H9 (cell line): ENCODE measurements at regions not wholly inside any gene's neighbourhood (a gene's known extent, or its start where the extent isn't known, plus 50 kb on each side); places are given as distances from the start of the nearest gene placed in this dataset.

Experiments
- DNase-seq: peaks from one replicate; pipeline ENCODE4 v3.0.0-alpha.2; 2017
- H2AFZ ChIP-seq: one replicate; pipeline ENCODE4 v1.6.1; 2013; ENCODE audit warnings: mild to moderate bottlenecking, low read length, control low read depth, moderate library complexity
- H2AK5ac ChIP-seq: 2 replicates; pipeline ENCODE4 v1.6.1; 2013; ENCODE audit warnings: low read length, control low read depth, mixed read lengths; ENCODE audit not compliant: insufficient read length
- H2BK120ac ChIP-seq: one replicate; pipeline ENCODE4 v1.6.1; 2013; ENCODE audit warnings: low read depth, mild to moderate bottlenecking, low read length, control low read depth, inconsistent platforms; ENCODE audit not compliant: poor library complexity, severe bottlenecking
- H2BK12ac ChIP-seq: 2 replicates; pipeline ENCODE4 v1.6.1; 2013; ENCODE audit warnings: low read length, control low read depth, mixed read lengths, low read depth; ENCODE audit not compliant: insufficient read length
- H2BK15ac ChIP-seq: 2 replicates; pipeline ENCODE4 v1.6.1; 2013; ENCODE audit warnings: low read depth, low read length, control low read depth
- H2BK20ac ChIP-seq: one replicate; pipeline ENCODE4 v1.6.1; 2013; ENCODE audit warnings: low read depth, mild to moderate bottlenecking, low read length, control low read depth, inconsistent platforms; ENCODE audit not compliant: poor library complexity, severe bottlenecking
- H2BK5ac ChIP-seq: 2 replicates; pipeline ENCODE4 v1.6.1; 2013; ENCODE audit warnings: low read length, control low read depth, mixed read lengths; ENCODE audit not compliant: insufficient read length
- H3K14ac ChIP-seq: 2 replicates; pipeline ENCODE4 v1.6.1; 2013; ENCODE audit warnings: low read length, control low read depth; ENCODE audit not compliant: insufficient read depth
- H3K18ac ChIP-seq: 2 replicates; pipeline ENCODE4 v1.6.1; 2013; ENCODE audit warnings: low read depth, mild to moderate bottlenecking, mixed read lengths, low read length, control low read depth; ENCODE audit not compliant: insufficient read length
- H3K23ac ChIP-seq: 2 replicates; pipeline ENCODE4 v1.6.1; 2013; ENCODE audit warnings: low read length, control low read depth, mixed read lengths, low read depth; ENCODE audit not compliant: insufficient read length
- H3K23me2 ChIP-seq: 2 replicates; pipeline ENCODE4 v1.6.1; 2013; ENCODE audit warnings: low read depth, mild to moderate bottlenecking, mixed read lengths, low read length, control low read depth; ENCODE audit not compliant: insufficient read length, poor library complexity, severe bottlenecking
- H3K27ac ChIP-seq: 2 replicates; pipeline ENCODE4 v1.5.1; 2013; ENCODE audit warnings: low read length, control low read depth, mixed read lengths, low read depth; ENCODE audit not compliant: insufficient read length
- H3K27me3 ChIP-seq: 2 replicates; pipeline ENCODE4 v1.6.1; 2013; ENCODE audit warnings: low read length, control low read depth, inconsistent platforms; ENCODE audit not compliant: insufficient read depth
- H3K4ac ChIP-seq: 2 replicates; pipeline ENCODE4 v1.6.1; 2013; ENCODE audit warnings: low read depth, mild to moderate bottlenecking, control low read depth, inconsistent platforms, low read length, moderate library complexity
- H3K4me1 ChIP-seq: 2 replicates; pipeline ENCODE4 v1.6.1; 2013; ENCODE audit warnings: low read length, control low read depth, inconsistent platforms; ENCODE audit not compliant: insufficient read depth
- H3K4me2 ChIP-seq: 2 replicates; pipeline ENCODE4 v1.6.1; 2013; ENCODE audit warnings: low read length, control low read depth, mixed read lengths; ENCODE audit not compliant: insufficient read length, insufficient read depth
- H3K56ac ChIP-seq: 2 replicates; pipeline ENCODE4 v1.6.1; 2013; ENCODE audit warnings: low read depth, mild to moderate bottlenecking, mixed read lengths, low read length, control low read depth; ENCODE audit not compliant: insufficient read length
- H3K79me1 ChIP-seq: 2 replicates; pipeline ENCODE4 v1.6.1; 2013; ENCODE audit warnings: low read depth, mild to moderate bottlenecking, moderate library complexity, low read length, control low read depth, inconsistent platforms; ENCODE audit not compliant: insufficient read depth, poor library complexity, severe bottlenecking
- H3K79me2 ChIP-seq: 2 replicates; pipeline ENCODE4 v1.6.1; 2013; ENCODE audit warnings: low read length, control low read depth, inconsistent platforms; ENCODE audit not compliant: insufficient read depth
- H3K9ac ChIP-seq: 2 replicates; pipeline ENCODE4 v1.6.1; 2013; ENCODE audit warnings: low read length, control low read depth, mixed read lengths; ENCODE audit not compliant: insufficient read length; ENCODE audit errors: extremely low read depth
- H3K9me3 ChIP-seq: one replicate; pipeline ENCODE4 v1.6.1; 2013; ENCODE audit warnings: low read depth, low read length, inconsistent platforms; ENCODE audit not compliant: control insufficient read depth
- H3T11ph ChIP-seq: one replicate; pipeline ENCODE4 v1.6.1; 2013; ENCODE audit warnings: mild to moderate bottlenecking, low read length, control low read depth, inconsistent platforms
- H4K20me1 ChIP-seq: one replicate; pipeline ENCODE4 v1.6.1; 2013; ENCODE audit not compliant: control insufficient read depth, insufficient read length, insufficient read depth
- H4K5ac ChIP-seq: 2 replicates; pipeline ENCODE4 v1.6.1; 2013; ENCODE audit warnings: low read depth, mild to moderate bottlenecking, mixed read lengths, low read length, control low read depth; ENCODE audit not compliant: insufficient read length
- H4K8ac ChIP-seq: replicated peaks from 2 replicates; pipeline ENCODE4 v1.6.1; 2013; ENCODE audit warnings: low read length, control low read depth, mixed read lengths, low read depth; ENCODE audit not compliant: insufficient read length
- H4K91ac ChIP-seq: 2 replicates; pipeline ENCODE4 v1.6.1; 2013; ENCODE audit warnings: low read depth, mild to moderate bottlenecking, moderate library complexity, mixed read lengths, low read length, control low read depth; ENCODE audit not compliant: insufficient read length
- H3K27ac Mint-ChIP-seq, 3 experiments: 2 replicates in 2 of 3; 3 replicates in 1 of 3; pipeline ENCODE4 v1.8.0; 2020 to 2021; ENCODE audit warnings: mixed read lengths in 3 of 3, mild to moderate bottlenecking in 1 of 3, moderate library complexity in 1 of 3
- H3K27me3 Mint-ChIP-seq: 2 replicates; pipeline ENCODE4 v1.8.0; 2021; ENCODE audit warnings: low read depth, mild to moderate bottlenecking, moderate library complexity, mixed read lengths
- H3K36me3 Mint-ChIP-seq, 3 experiments: 2 replicates in 2 of 3; 3 replicates in 1 of 3; pipeline ENCODE4 v1.8.0; 2020 to 2021; ENCODE audit warnings: low read depth in 3 of 3, mixed read lengths in 3 of 3; ENCODE audit not compliant: insufficient read depth in 1 of 3
- H3K4me1 Mint-ChIP-seq, 2 experiments: 2 replicates each; pipeline ENCODE4 v1.8.0; 2020; ENCODE audit warnings: mixed read lengths in 2 of 2
- H3K4me3 Mint-ChIP-seq, 2 experiments: 2 replicates in 1 of 2; 3 replicates in 1 of 2; pipeline ENCODE4 v1.8.0; 2020 to 2021; ENCODE audit warnings: mild to moderate bottlenecking in 2 of 2, mixed read lengths in 2 of 2, moderate library complexity in 1 of 2
- H3K9me3 Mint-ChIP-seq, 2 experiments: 2 replicates in 1 of 2; 3 replicates in 1 of 2; pipeline ENCODE4 v1.8.0; 2020; ENCODE audit warnings: mild to moderate bottlenecking in 2 of 2, mixed read lengths in 2 of 2, moderate library complexity in 1 of 2
- CTCF ChIP-seq: fragments of 200-600 bp; sonication (generic); conservative IDR thresholded peaks from 3 replicates; pipeline ENCODE4 v1.8.0; 2021; ENCODE audit warnings: antibody characterized with exemption, mild to moderate bottlenecking
- WGBS: extraction: QIAGEN DNeasy Blood & Tissue Kit; methylation state at CpG from one replicate; pipeline ENCODE4 v1.1.7; 2013; ENCODE audit warnings: missing lambda C conversion rate, low lambda C conversion rate, mixed read lengths; ENCODE audit not compliant: insufficient read length; ENCODE audit errors: extremely low coverage; 5-methylcytosine and 5-hydroxymethylcytosine counted together

- Histone ChIP-seq H2BK20ac (no peak overlapping the region), H2AFZ (no peak overlapping the region), H4K8ac (no peak overlapping the region), H4K20me1 (no peaks in the 10 kb centered on the region), H3K27me3 (no peaks in the 10 kb centered on the region), H3K23me2 (no peaks in the 10 kb centered on the region), H3K18ac (no peak overlapping the region), H3K23ac (no peak overlapping the region), H2BK15ac (no peak overlapping the region), H3K4me2 (no peak overlapping the region), H3K4ac (no peak overlapping the region), H2BK12ac (no peak overlapping the region), H3K79me2 (no peaks in the 10 kb centered on the region), H3K79me1 (no peaks in the 10 kb centered on the region), H3K9me3 (no peaks in the 10 kb centered on the region), H3K27ac (no peak overlapping the region), H3K4me1 (no peaks in the 10 kb centered on the region), H2BK5ac (no peak overlapping the region), H3T11ph (no peak overlapping the region), H3K14ac (no peak overlapping the region), H2AK5ac (no peak overlapping the region), H3K9ac (no peak overlapping the region), H4K5ac (no peak overlapping the region), H2BK120ac (no peak overlapping the region), H4K91ac (no peak overlapping the region), H3K56ac (no peak overlapping the region)
- no CpG with 5 or more reads among the region's 5 CpGs for WGBS
- no peak overlapping the region for H3K27ac Mint-ChIP-seq
- H3K4me1 Mint-ChIP-seq: no peaks in the 10 kb centered on the region
- peaks cover 2% of the 10 kb centered on the region; the same call in 1 of the 2 replicates for H3K27me3 Mint-ChIP-seq
- no peak for TF ChIP-seq CTCF
- no peaks in the 10 kb centered on the region for H3K9me3 Mint-ChIP-seq
- no peak overlapping the region for H3K4me3 Mint-ChIP-seq
- no peaks in the 10 kb centered on the region for H3K36me3 Mint-ChIP-seq
- DNase-seq: no peak
These were observed 224.5 kb downstream of the RFPL4B start for GRCh38 chr6:112571488-112572270.
